HG03520 (cell line): ENCODE measurements at regions not wholly inside any gene's neighbourhood (a gene's known extent, or its start where the extent isn't known, plus 50 kb on each side); places are given as distances from the start of the nearest gene placed in this dataset.

Source experiments
- ATAC-seq: cut with Tn5 transposase; IDR thresholded peaks from one replicate; pipeline ENCODE4 v1.9.1; 2021; ENCODE audit warnings: mild to moderate bottlenecking, moderate library complexity; ENCODE audit not compliant: unreplicated experiment

GRCh38 chr2:41377837-41378236, 670.0 kb upstream of the PKDCC start:
- no peak for ATAC-seq

- no peak for ATAC-seq
Measured at GRCh38 chr2:41378420-41378819, 669.4 kb upstream of the PKDCC start.

- ATAC-seq = no peak
Measured at GRCh38 chr2:41379496-41380221, 668.2 kb upstream of the PKDCC start.

GRCh38 chr2:41381701-41382100, 666.1 kb upstream of the PKDCC start:
- ATAC-seq = no peak

GRCh38 chr2:41387519-41387918, 660.3 kb upstream of the PKDCC start:
- ATAC-seq = no peak

- no peak for ATAC-seq
Measured at GRCh38 chr2:41393621-41394020, 654.2 kb upstream of the PKDCC start.

- no peak for ATAC-seq
Measured at GRCh38 chr2:41394541-41394940, 653.3 kb upstream of the PKDCC start.

- no peak for ATAC-seq
Measured at GRCh38 chr2:41395692-41396091, 652.1 kb upstream of the PKDCC start.

- no peak for ATAC-seq
Measured at GRCh38 chr2:41399437-41400087, 648.3 kb upstream of the PKDCC start.

GRCh38 chr2:41400088-41400665, 647.6 kb upstream of the PKDCC start:
- no peak for ATAC-seq

GRCh38 chr2:41405441-41405840, 642.4 kb upstream of the PKDCC start:
- no peak for ATAC-seq

- no peak for ATAC-seq
Measured at GRCh38 chr2:41409328-41409727, 638.5 kb upstream of the PKDCC start.

GRCh38 chr2:41410011-41410410, 637.8 kb upstream of the PKDCC start:
- ATAC-seq = no peak

- no peak for ATAC-seq
Measured at GRCh38 chr2:41413813-41414485, 633.9 kb upstream of the PKDCC start.

GRCh38 chr2:41414486-41415230, 633.2 kb upstream of the PKDCC start:
- peak; percentile 75 for ATAC-seq

- ATAC-seq = no peak
Measured at GRCh38 chr2:41417511-41417910, 630.3 kb upstream of the PKDCC start.

GRCh38 chr2:41420219-41420618, 627.6 kb upstream of the PKDCC start:
- ATAC-seq = no peak

GRCh38 chr2:41420872-41421271, 626.9 kb upstream of the PKDCC start:
- no peak for ATAC-seq

GRCh38 chr2:41431756-41432155, 616.1 kb upstream of the PKDCC start:
- ATAC-seq = no peak

- no peak for ATAC-seq
Measured at GRCh38 chr2:41432459-41432858, 615.4 kb upstream of the PKDCC start.

- no peak for ATAC-seq
Measured at GRCh38 chr2:41434991-41435390, 612.8 kb upstream of the PKDCC start.
